DOHH2 (cell line): ENCODE measurements at regions not wholly inside any gene's neighbourhood (a gene's known extent, or its start where the extent isn't known, plus 50 kb on each side); places are given as distances from the start of the nearest gene placed in this dataset.

Experiments
- H3F3A ChIP-seq: fragments of 200-600 bp; sonication (generic), shearing (Covaris generic); 2 replicates; pipeline ENCODE4 v1.6.0; 2016; ENCODE audit warnings: antibody characterized with exemption, mild to moderate bottlenecking; ENCODE audit not compliant: control insufficient read depth, insufficient read depth
- H3K27ac ChIP-seq: fragments of 200-600 bp; sonication (generic); 2 replicates; pipeline ENCODE4 v1.5.1; 2014; ENCODE audit warnings: low read depth, mild to moderate bottlenecking, low read length, moderate library complexity
- H3K27me3 ChIP-seq: fragments of 200-600 bp; sonication (generic); 2 replicates; pipeline ENCODE4 v1.6.1; 2014; ENCODE audit warnings: mild to moderate bottlenecking, low read length, mixed read lengths; ENCODE audit not compliant: control insufficient read depth
- H3K36me3 ChIP-seq: fragments of 200-600 bp; sonication (generic); 2 replicates; pipeline ENCODE4 v1.6.1; 2014; ENCODE audit warnings: mild to moderate bottlenecking, low read length, moderate library complexity, mixed read lengths; ENCODE audit not compliant: control insufficient read depth
- H3K4me1 ChIP-seq: fragments of 200-600 bp; sonication (generic); 2 replicates; pipeline ENCODE4 v1.6.1; 2014; ENCODE audit warnings: mild to moderate bottlenecking, low read length, mixed read lengths; ENCODE audit not compliant: control insufficient read depth
- H3K4me2 ChIP-seq: fragments of 200-600 bp; sonication (generic); 2 replicates; pipeline ENCODE4 v1.6.0; 2014; ENCODE audit warnings: mild to moderate bottlenecking, low read length, moderate library complexity
- H3K4me3 ChIP-seq: fragments of 200-600 bp; sonication (generic); 2 replicates; pipeline ENCODE4 v1.5.1; 2014; ENCODE audit warnings: mild to moderate bottlenecking, low read length, mixed read lengths
- H3K79me2 ChIP-seq: fragments of 200-600 bp; sonication (generic); 2 replicates; pipeline ENCODE4 v1.6.1; 2014; ENCODE audit warnings: mild to moderate bottlenecking, low read length, mixed read lengths; ENCODE audit not compliant: control insufficient read depth
- H3K9me2 ChIP-seq: fragments of 200-600 bp; sonication (generic); replicated peaks from 2 replicates; pipeline ENCODE4 v1.6.1; 2014; ENCODE audit warnings: mild to moderate bottlenecking, low read length, mixed read lengths; ENCODE audit not compliant: control insufficient read depth
- H3K9me3 ChIP-seq: fragments of 200-600 bp; sonication (generic); 2 replicates; pipeline ENCODE4 v1.6.1; 2014; ENCODE audit warnings: antibody characterized with exemption, low read length, mixed read lengths; ENCODE audit not compliant: control insufficient read depth, insufficient read depth
- H4K20me1 ChIP-seq: fragments of 200-600 bp; sonication (generic); 2 replicates; pipeline ENCODE4 v1.6.0; 2014; ENCODE audit warnings: low read depth, mild to moderate bottlenecking, antibody characterized with exemption, low read length, moderate library complexity; ENCODE audit not compliant: control insufficient read depth, insufficient read depth
- CTCF ChIP-seq: fragments of 200-600 bp; sonication (generic); IDR thresholded peaks from one replicate; pipeline ENCODE4 v1.5.1; 2014; ENCODE audit warnings: antibody characterized with exemption, mild to moderate bottlenecking, low read depth, low read length; ENCODE audit not compliant: poor library complexity, severe bottlenecking
- EZH2phosphoT487 ChIP-seq: fragments of 200-600 bp; sonication (generic); IDR thresholded peaks from 2 replicates; pipeline ENCODE4 v1.6.1; 2017; ENCODE audit warnings: borderline replicate concordance, mild to moderate bottlenecking, antibody characterized with exemption, low read length, moderate library complexity, mixed read lengths

GRCh38 chr9:90408659-90409058, 234.0 kb downstream of the DIRAS2 start:
- H3K27ac ChIP-seq = no peak overlapping the region
- no peaks in the 10 kb centered on the region for H3K79me2 ChIP-seq

GRCh38 chr9:90419221-90419851, 223.3 kb downstream of the DIRAS2 start:
- no peaks in the 10 kb centered on the region for H3K4me1 ChIP-seq
- H3F3A ChIP-seq = no peaks in the 10 kb centered on the region
- H3K4me3 ChIP-seq = no peak overlapping the region
- no peak overlapping the region for H3K4me2 ChIP-seq
- H3K27me3 ChIP-seq = no peaks in the 10 kb centered on the region
- H4K20me1 ChIP-seq = no peaks in the 10 kb centered on the region
- H3K9me2 ChIP-seq = no peaks in the 10 kb centered on the region
- TF ChIP-seq CTCF = no peak
- TF ChIP-seq EZH2phosphoT487 = no peak
- no peaks in the 10 kb centered on the region for H3K79me2 ChIP-seq
- no peak overlapping the region for H3K27ac ChIP-seq
- H3K9me3 ChIP-seq = no peaks in the 10 kb centered on the region
- no peaks in the 10 kb centered on the region for H3K36me3 ChIP-seq

More at GRCh38 chr9:90408659-90409058, 234.0 kb downstream of the DIRAS2 start:
- Histone ChIP-seq H3K36me3 (no peaks in the 10 kb centered on the region), H3K4me3 (no peak overlapping the region), H3K9me3 (no peaks in the 10 kb centered on the region), H3F3A (no peaks in the 10 kb centered on the region), H3K4me1 (no peaks in the 10 kb centered on the region), H3K9me2 (no peaks in the 10 kb centered on the region), H3K27me3 (no peaks in the 10 kb centered on the region), H4K20me1 (no peaks in the 10 kb centered on the region), H3K4me2 (no peak overlapping the region)
- TF ChIP-seq CTCF = no peak
- TF ChIP-seq EZH2phosphoT487 = no peak

GRCh38 chr9:90420211-90420610, 222.4 kb downstream of the DIRAS2 start:
- no peaks in the 10 kb centered on the region for H3K9me2 ChIP-seq
- H3K9me3 ChIP-seq = no peaks in the 10 kb centered on the region
- H3K27ac ChIP-seq = no peak overlapping the region
- H3K79me2 ChIP-seq = no peaks in the 10 kb centered on the region
- H4K20me1 ChIP-seq = no peaks in the 10 kb centered on the region
- H3F3A ChIP-seq = no peaks in the 10 kb centered on the region
- H3K4me1 ChIP-seq = no peaks in the 10 kb centered on the region
- H3K36me3 ChIP-seq = no peaks in the 10 kb centered on the region
- H3K4me3 ChIP-seq = no peak overlapping the region
- TF ChIP-seq CTCF (no peak), EZH2phosphoT487 (no peak)
- peaks cover 5% of the 10 kb centered on the region; the same call in 1 of the 2 replicates for H3K27me3 ChIP-seq
- H3K4me2 ChIP-seq = no peak overlapping the region
